CD14-positive monocyte (primary cell): ENCODE measurements at regions not wholly inside any gene's neighbourhood (a gene's known extent, or its start where the extent isn't known, plus 50 kb on each side); places are given as distances from the start of the nearest gene placed in this dataset.

Experiments used
- DNase-seq, 3 donors: peaks; one replicate each; pipeline ENCODE4 v3.0.0-alpha.2; 2011 to 2022
- H2AFZ ChIP-seq: 2 replicates; pipeline ENCODE4 v1.6.0; 2012; ENCODE audit warnings: mild to moderate bottlenecking, low read depth, low read length, inconsistent platforms; ENCODE audit not compliant: insufficient read depth, poor library complexity, severe bottlenecking
- H3K27ac ChIP-seq, 2 donors: 1 replicate in 1 of 2; 2 replicates in 1 of 2; pipeline ENCODE4 v1.5.1; 2012 to 2013; ENCODE audit warnings: low read length in 2 of 2, control low read depth in 1 of 2, inconsistent platforms in 1 of 2, low read depth in 1 of 2, mild to moderate bottlenecking in 1 of 2
- H3K27me3 ChIP-seq, 2 donors: one replicate each; pipeline versions ENCODE4 v1.6.0 to v1.6.1; 2011 to 2013; ENCODE audit warnings: low read length in 2 of 2; ENCODE audit not compliant: control insufficient read depth in 2 of 2, insufficient read depth in 2 of 2
- H3K36me3 ChIP-seq, 2 donors: replicated peaks in 1 of 2; 1 replicate in 1 of 2; 2 replicates in 1 of 2; pipeline versions ENCODE4 v1.5.1 to v1.6.1; 2012 to 2013; ENCODE audit warnings: low read length in 2 of 2, control low read depth in 1 of 2, inconsistent platforms in 1 of 2, mild to moderate bottlenecking in 1 of 2; ENCODE audit not compliant: insufficient read depth in 2 of 2, control insufficient read depth in 1 of 2
- H3K4me1 ChIP-seq, 2 donors: 1 replicate in 1 of 2; 2 replicates in 1 of 2; pipeline versions ENCODE4 v1.5.1 to v1.6.1; 2012 to 2013; ENCODE audit warnings: low read length in 2 of 2, control low read depth in 1 of 2, inconsistent platforms in 1 of 2, mild to moderate bottlenecking in 1 of 2, moderate library complexity in 1 of 2; ENCODE audit not compliant: insufficient read depth in 2 of 2, control insufficient read depth in 1 of 2
- H3K4me2 ChIP-seq: replicated peaks from 2 replicates; pipeline ENCODE3; 2012; ENCODE audit warnings: low read length, moderate library complexity, mild to moderate bottlenecking; ENCODE audit not compliant: poor library complexity, severe bottlenecking; ENCODE audit errors: extremely low read depth
- H3K4me3 ChIP-seq, 3 experiments: fragments of 200-600 bp in 1 of 3; sonication (generic) in 1 of 3; replicated peaks in 1 of 3; 1 replicate in 2 of 3; 2 replicates in 1 of 3; pipeline ENCODE4 v1.5.1; 2011 to 2013; ENCODE audit warnings: low read length in 3 of 3, mild to moderate bottlenecking in 3 of 3, control low read depth in 2 of 3, low read depth in 2 of 3, inconsistent platforms in 1 of 3, moderate library complexity in 1 of 3
- H3K79me2 ChIP-seq: 2 replicates; pipeline ENCODE4 v1.6.0; 2012; ENCODE audit warnings: mild to moderate bottlenecking, control low read depth, inconsistent platforms, low read length, moderate library complexity; ENCODE audit not compliant: insufficient read depth
- H3K9ac ChIP-seq: 2 replicates; pipeline ENCODE4 v1.6.0; 2017; ENCODE audit warnings: low read length, mild to moderate bottlenecking; ENCODE audit not compliant: insufficient read depth, poor library complexity, severe bottlenecking
- H3K9me3 ChIP-seq, 2 donors: replicated peaks in 1 of 2; 1 replicate in 1 of 2; 2 replicates in 1 of 2; pipeline versions ENCODE4 v1.5.1 to v1.6.1; 2012 to 2013; ENCODE audit warnings: low read length in 2 of 2, control low read depth in 1 of 2; ENCODE audit not compliant: control insufficient read depth in 1 of 2, insufficient read depth in 1 of 2
- H4K20me1 ChIP-seq: 2 replicates; pipeline ENCODE4 v1.6.0; 2012; ENCODE audit warnings: mild to moderate bottlenecking, low read length, control low read depth, moderate library complexity; ENCODE audit not compliant: insufficient read depth
- H3K27ac Mint-ChIP-seq, 7 donors: one replicate each; pipeline ENCODE4 v1.8.0; 2020; ENCODE audit warnings: mild to moderate bottlenecking in 7 of 7, mixed read lengths in 7 of 7, moderate library complexity in 6 of 7, inconsistent platforms in 2 of 7
- H3K27me3 Mint-ChIP-seq, 3 donors: one replicate each; pipeline ENCODE4 v1.8.0; 2021 to 2022; ENCODE audit warnings: low read depth in 3 of 3, mild to moderate bottlenecking in 3 of 3, mixed read lengths in 3 of 3, moderate library complexity in 3 of 3, inconsistent platforms in 1 of 3
- H3K36me3 Mint-ChIP-seq, 2 donors: one replicate each; pipeline ENCODE4 v1.8.0; 2020; ENCODE audit warnings: mixed read lengths in 2 of 2, inconsistent platforms in 1 of 2, mild to moderate bottlenecking in 1 of 2
- H3K4me1 Mint-ChIP-seq: one replicate; pipeline ENCODE4 v1.8.0; 2020; ENCODE audit warnings: mild to moderate bottlenecking, mixed read lengths
- H3K4me3 Mint-ChIP-seq, 2 donors: one replicate each; pipeline ENCODE4 v1.8.0; 2020; ENCODE audit warnings: mild to moderate bottlenecking in 2 of 2, mixed read lengths in 2 of 2, moderate library complexity in 1 of 2
- H3K9me3 Mint-ChIP-seq, 7 donors: one replicate each; pipeline ENCODE4 v1.8.0; 2020 to 2022; ENCODE audit warnings: mixed read lengths in 7 of 7, mild to moderate bottlenecking in 6 of 7, moderate library complexity in 6 of 7, inconsistent platforms in 2 of 7
- CTCF ChIP-seq: fragments of 200-600 bp; IDR thresholded peaks from one replicate; pipeline ENCODE4 v1.8.0; 2022; ENCODE audit warnings: antibody characterized with exemption, mild to moderate bottlenecking
- WGBS: methylation state at CpG from one replicate; pipeline ENCODE4 v1.1.5; 2013; ENCODE audit warnings: missing lambda C conversion rate; ENCODE audit not compliant: insufficient coverage; 5-methylcytosine and 5-hydroxymethylcytosine counted together
- intact Hi-C, 2 donors: fragments of 100-400 bp; cut with micrococcal nuclease; formaldehyde crosslinking; loops; one replicate each; pipeline versions ENCODE4 v1.15.0 to v1.15.1; 2023

GRCh38 chr6:140283197-140283596 is 908.7 kb upstream of the CITED2 start:
- H3K9me3 ChIP-seq = no peaks in the 10 kb centered on the region
- Mint-ChIP-seq H3K4me1 (no peaks in the 10 kb centered on the region), H3K36me3 (no peaks in the 10 kb centered on the region), H3K4me3 (no peak overlapping the region), H3K9me3 (peaks cover 0 to 5% (median 0%) of the 10 kb centered on the region in 7 donors), H3K27ac (no peak overlapping the region), H3K27me3 (no peaks in the 10 kb centered on the region)
- no peak overlapping the region for H3K9ac ChIP-seq
- no peak overlapping the region for H3K4me3 ChIP-seq
- no peaks in the 10 kb centered on the region for H3K79me2 ChIP-seq
- no peaks in the 10 kb centered on the region for H4K20me1 ChIP-seq
- DNase-seq = no peak
- intact Hi-C loops = loop anchor here in 1 of 2 donors (10.0 kb wide), 1 partner anchor 1178 kb away; no protein-coding TSS in a partner anchor
- H3K27me3 ChIP-seq = no peaks in the 10 kb centered on the region
- TF ChIP-seq CTCF = no peak
- no CpG with 5 or more reads among the region's 2 CpGs for WGBS
- no peaks in the 10 kb centered on the region for H3K4me1 ChIP-seq
- H3K4me2 ChIP-seq = no peak overlapping the region
- no peak overlapping the region for H2AFZ ChIP-seq
- H3K27ac ChIP-seq = no peak overlapping the region
- no peaks in the 10 kb centered on the region for H3K36me3 ChIP-seq

- intact Hi-C loops = loop anchor here in 1 of 2 donors (10.0 kb wide), 1 partner anchor 1177 kb away; no protein-coding TSS in a partner anchor
- Histone ChIP-seq H3K36me3 (no peaks in the 10 kb centered on the region), H3K27ac (no peak overlapping the region), H4K20me1 (no peaks in the 10 kb centered on the region), H3K4me2 (no peak overlapping the region), H3K4me3 (no peak overlapping the region), H3K27me3 (no peaks in the 10 kb centered on the region), H3K79me2 (no peaks in the 10 kb centered on the region), H3K9me3 (no peaks in the 10 kb centered on the region), H3K9ac (no peak overlapping the region), H3K4me1 (no peaks in the 10 kb centered on the region), H2AFZ (no peak overlapping the region)
- WGBS = no CpG with 5 or more reads among the region's 1 CpG
- H3K27ac Mint-ChIP-seq = no peak overlapping the region
- DNase-seq = no peak
- H3K4me3 Mint-ChIP-seq = no peak overlapping the region
- H3K27me3 Mint-ChIP-seq = no peaks in the 10 kb centered on the region
- no peaks in the 10 kb centered on the region for H3K4me1 Mint-ChIP-seq
- H3K36me3 Mint-ChIP-seq = no peaks in the 10 kb centered on the region
- H3K9me3 Mint-ChIP-seq = peaks cover 0 to 5% (median 0%) of the 10 kb centered on the region in 7 donors
- no peak for TF ChIP-seq CTCF
Observed at GRCh38 chr6:140281767-140282166, 907.3 kb upstream of the CITED2 start.
